GM18858 (cell line): ENCODE measurements at regions not wholly inside any gene's neighbourhood (a gene's known extent, or its start where the extent isn't known, plus 50 kb on each side); places are given as distances from the start of the nearest gene placed in this dataset.

ENCODE experiments used
- ATAC-seq: cut with Tn5 transposase; IDR thresholded peaks from one replicate; pipeline ENCODE4 v1.9.1; 2021; ENCODE audit not compliant: unreplicated experiment

DNA sequence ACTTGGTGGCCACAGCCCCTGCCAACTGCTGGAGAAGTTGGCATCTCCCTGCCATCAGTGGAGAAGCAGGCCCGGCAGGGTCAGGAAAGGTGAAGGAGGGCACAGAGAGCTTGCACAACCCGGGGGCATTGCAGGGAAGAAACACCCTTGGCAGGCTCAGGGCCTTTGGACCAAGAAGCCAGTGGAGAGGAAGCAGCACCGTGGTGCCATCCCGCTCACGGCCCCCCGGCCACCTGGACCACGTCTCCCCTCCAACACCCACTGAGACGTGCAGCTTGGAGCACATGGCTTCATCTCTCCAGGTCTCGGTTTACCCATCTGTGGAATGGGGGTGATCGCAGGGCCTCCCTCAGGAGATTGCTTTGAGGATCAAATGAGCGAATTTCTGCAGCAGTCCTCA is 158.1 kb downstream of the RBFOX3 start:
- no peak for ATAC-seq

DNA sequence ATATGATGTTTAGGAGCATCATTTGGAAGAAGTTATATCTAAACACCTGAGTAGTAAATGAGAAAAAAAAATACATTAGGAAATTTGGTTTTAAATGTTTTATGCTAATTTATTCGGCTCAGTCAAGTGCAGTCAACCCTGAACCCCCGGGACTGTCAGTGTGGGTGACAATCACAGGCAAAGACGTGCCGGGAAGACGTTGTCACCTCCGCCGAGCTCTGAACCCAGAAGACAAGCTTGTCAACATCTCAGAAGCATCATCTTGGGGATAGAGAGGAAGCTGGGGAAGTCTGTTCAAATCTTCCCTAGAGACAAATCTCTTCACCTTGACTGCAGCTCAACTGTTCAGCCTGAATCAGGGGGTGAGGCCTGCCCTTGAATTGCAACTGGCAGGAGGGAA is 159.7 kb downstream of the RBFOX3 start:
- no peak for ATAC-seq

DNA sequence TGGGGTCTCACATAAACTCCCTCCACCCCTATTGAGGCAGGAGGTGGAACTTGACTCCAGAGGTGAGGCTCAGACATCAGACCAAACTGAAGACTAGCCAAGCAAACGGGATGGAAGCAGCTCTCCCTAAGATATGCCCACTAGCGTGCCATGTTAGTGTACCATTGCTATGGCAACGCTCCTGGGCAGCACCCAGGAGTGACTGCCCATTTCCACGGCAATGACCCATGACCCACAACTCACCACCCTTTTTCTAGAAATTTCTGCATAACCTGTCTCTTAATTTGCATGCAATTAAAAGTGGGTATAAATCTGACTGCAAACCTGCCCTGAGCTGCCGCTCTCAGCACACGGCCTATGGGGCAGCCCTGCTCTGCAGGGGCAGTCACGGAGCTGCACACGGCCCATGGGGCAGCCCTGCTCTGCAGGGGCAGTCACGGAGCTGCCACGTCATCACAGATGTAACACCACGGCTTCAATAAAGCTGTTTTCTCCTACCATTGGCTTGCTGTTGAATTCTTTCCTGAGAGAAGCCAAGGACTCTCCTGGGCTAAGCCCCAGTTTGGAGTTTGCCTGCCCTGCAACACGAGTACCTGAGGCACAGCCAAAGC is 164.3 kb downstream of the RBFOX3 start:
- no peak for ATAC-seq

DNA sequence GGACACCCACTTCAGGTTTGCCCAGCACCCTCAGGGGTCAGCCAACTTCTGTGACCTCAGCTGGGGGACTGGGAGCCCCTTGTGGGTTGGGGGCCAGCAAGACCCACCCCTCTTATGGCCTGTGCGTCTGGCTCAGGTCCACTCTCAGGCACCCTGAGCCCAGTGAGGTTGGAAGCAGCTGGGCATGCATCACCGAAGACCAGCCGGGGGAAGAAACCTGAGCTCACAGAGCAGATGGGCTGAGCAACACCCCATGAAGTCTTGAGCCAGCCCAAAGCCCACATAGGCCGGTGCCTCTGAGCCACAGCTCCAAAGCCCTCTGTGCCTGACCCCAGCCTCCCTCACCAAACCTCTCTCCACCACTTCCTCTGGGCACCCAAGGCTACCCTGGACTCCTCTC is 166.7 kb downstream of the RBFOX3 start:
- ATAC-seq, result no peak

DNA sequence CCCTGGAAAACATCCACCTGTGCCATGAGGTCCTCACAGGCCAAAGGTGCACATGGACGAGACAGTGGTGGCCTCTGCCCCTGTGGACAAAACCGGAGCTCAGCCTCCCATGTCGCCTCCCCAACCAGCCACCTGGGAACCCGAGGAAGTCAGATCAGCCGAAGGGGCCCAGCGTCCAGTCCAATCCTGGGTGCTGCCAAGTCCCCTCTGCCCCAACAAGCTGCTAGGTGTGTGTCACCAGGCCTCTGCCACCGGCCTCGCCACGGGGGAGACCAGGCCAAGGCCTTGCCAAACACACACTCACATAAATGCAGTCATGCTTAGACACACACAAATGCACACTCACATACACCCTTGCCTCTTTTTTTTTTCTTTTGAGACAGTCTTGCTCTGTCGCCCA is 167.8 kb downstream of the RBFOX3 start:
- no peak for ATAC-seq

DNA sequence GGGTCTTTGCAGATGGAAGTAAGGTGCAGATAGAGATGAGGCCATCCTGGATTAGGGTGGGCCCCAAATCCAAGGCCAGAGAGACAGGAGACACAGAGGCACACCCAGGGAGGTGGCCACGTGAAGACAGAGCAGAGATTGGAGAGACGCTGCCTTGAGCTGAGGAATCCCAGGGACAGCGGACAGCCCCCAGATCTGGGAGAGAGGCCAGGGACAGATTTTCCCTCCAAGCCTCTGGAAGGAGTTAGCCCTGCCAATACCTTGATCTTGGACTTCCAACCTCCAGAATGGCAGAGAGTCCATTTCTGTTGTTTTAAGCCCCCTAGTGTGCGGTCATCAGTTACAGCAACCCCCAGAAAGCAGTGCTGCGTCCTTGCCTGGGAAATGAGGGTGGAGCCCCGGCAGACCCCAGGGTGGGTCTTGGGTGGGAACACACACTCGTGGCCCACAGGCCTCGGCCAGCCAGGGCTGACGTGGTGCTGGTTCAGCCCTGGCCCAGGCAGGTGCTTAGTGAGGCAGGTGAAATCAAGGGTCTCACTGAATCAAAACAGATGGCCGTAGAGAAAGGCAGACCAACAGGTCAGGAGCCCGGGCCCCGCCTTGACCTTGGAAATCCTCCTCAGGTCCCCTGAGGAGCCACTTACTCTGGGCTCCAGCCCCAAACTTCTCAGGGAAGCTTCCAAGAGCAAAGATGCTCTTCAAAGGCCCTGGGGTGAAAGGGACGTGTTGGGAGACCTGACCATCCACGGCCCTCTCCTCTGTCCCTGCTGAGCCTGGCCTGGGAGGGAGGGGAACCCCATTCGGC is 169.3 kb downstream of the RBFOX3 start:
- ATAC-seq, result no peak

DNA sequence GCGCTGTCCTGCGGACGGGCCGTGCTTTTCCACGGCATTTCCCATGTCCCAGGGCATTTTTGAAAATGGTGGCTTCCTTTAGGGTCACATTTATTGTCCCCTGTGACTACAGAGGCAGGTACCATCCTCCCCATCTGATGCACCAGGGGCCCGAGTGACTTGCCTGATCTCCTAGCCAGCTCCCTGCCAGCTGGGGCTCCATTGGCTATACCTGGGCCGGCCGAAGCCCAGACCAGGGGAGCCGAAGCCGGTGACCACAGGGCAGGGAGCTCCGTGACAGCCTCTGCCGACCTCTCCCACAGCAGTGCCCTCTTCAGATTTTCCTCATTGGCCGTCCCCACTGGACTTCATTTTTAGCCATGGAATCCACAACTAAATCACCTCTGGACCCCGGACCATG is 170.6 kb downstream of the RBFOX3 start:
- no peak for ATAC-seq

DNA sequence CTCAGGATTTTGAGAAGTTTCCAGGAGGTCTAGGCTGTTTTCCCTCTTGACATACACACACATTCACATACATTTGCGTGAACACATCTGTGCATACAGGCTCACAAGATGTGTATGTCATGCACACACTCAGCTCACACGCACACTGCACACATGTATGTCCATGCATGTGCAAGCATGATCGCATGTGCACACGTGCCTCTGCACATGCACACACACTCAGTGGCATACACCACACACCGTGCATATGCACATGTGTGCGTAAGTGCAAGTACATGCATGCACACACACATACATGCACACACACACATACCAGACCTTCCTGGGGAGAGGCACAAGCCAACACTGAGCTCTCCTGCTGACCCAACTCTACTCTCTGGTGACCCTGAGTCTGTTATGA is 171.4 kb downstream of the RBFOX3 start:
- ATAC-seq, result no peak

DNA sequence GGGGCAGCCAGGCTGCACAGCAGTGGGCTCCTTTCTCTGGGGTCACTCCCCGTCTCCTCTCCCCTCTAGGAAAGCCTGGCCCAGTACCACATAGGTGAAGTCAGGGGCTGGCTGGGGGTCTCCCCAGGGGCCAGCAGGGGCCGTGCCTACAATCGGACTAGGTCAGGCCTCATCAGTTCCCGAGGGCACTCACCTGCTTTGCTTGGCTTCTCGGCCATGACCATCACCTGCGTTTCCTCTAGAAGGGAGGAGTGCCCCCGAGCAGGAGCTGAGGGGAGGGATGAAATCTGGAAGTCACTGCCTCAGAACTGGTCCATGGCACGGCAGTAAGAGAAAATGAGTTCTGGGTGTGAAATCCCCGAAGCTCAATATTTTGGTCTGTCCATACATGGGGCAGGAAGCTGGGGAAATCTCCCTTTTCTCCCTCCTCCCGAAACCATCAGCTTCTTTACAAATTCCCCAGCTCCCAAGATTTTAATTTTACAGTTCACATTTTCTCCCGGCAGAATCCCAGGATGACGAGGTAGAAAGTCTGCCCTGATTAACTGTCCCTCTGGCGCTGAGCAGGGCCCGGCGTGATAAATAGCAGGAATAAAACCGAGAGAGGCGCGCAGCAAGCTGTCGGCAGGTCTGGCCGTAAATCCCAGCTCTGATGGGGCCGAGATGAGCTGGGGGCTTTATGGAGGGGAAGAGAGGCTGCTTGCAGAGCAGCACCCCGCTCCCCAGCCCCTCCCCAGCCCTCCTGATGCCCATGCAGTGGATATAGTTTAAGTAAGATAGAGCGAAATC is 172.1 kb downstream of the RBFOX3 start:
- no peak for ATAC-seq

DNA sequence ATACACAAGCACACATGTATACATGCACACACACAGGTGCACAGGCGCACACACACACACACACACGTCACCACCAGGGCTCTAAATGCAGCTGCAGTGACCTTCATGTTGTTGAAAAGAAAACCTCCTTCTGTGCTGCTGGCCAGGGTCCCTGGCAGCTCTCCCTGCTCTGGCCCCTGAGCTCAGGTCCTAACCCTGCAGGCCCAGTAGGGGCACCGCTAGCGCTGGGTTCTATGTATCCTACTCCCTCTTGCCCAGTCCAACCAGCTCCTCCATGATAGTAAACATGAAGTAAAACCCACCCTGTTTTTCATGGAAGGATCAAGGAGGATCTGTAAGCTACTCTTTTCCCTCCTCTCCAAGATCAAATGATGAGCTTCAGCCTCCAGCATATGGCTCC is 172.8 kb downstream of the RBFOX3 start:
- ATAC-seq, result no peak

DNA sequence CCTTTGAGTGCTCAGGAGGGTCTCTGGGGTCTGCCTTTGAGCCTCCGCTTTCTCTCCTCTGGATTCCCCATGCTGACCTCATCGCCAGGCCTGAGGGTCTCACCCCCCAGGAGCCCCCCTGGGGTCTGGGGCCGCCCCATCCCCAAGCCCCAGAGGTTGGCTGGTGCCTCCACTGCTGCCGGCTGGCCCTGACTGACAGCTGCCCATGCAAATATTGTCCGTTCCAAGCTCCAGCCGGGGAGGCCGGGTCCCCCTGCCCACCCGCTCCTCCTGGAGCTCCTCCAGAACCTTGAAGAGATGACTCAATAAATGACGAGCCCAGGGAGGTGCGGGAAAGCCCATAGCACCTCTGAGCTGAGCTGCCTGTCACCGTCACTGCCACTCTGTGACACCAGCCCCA is 173.8 kb downstream of the RBFOX3 start:
- no peak for ATAC-seq

DNA sequence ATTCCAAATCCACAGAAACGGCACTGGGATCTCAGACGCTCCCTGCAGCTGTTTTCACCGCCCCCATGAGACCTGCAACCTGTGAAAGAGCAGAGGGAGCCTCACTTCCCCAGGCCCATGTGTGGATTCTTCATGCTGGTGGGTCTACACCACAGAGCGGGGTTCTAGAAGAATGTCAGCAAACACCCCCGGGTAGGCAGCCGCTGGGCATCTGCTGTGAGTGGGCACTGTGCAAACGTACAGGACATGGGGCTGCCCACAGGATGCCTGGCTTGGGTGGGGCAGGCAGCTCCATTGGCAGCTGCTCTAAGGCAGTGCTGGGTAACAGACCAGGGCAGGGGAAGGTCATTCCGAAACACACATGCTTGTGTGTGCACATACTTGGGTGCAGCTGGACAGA is 174.9 kb downstream of the RBFOX3 start:
- no peak for ATAC-seq

DNA sequence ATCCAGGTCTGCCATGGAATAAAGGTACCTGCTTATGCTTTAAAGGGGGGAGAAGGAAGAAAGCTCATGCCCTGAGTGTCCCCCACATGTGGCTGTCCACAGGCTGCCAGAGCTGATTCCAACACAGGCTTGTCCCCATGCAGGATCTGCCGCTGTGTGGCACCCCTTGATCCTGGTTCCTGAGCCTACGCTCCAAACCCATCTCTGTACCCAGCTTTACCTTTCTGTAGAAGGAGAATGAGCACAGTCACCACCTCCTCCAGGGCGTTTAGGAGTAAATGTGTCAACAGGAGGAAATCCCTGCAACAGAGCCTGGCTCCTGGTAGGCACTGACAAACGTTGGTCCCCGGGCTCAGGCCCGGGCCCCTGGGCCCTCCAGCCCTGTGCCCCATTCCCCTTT is 175.6 kb downstream of the RBFOX3 start:
- no peak for ATAC-seq

DNA sequence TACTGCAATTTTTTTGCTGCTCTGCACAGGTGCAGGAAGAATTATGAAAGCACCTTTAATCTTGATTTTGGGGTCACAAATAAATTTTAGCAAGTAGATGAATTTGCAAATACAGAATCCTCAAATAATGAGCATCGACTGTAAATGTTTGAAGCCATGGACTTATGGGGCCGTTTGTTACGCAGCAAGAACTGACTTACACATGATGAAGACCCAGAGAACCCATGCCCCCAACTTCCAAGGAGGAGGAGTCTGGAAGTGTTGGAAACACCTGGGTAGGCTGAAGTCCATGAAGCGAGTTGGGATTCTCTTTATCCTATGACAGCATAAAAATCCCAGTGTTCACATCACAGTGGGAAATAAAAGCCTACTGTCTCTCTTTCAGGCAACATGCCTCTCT is 176.6 kb downstream of the RBFOX3 start:
- no peak for ATAC-seq

DNA sequence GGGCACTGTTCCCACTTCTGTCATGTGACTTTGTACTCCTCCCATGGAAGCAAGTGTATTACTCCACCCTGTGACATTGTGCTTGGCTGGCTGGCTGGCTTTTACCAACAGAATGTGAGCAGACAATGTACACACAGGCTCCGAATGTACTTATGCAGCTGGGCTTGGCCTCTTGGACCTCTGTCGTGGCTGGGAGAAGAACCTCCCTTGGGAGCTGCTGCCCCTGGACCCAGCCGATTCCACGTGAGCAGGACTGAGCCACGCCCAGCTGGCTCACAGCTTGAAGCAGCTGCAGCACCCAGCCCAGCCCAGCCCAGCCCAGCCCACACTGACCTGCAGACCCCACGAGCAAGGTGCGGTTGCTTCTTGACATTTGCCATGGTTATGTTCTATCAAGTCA is 177.5 kb downstream of the RBFOX3 start:
- no peak for ATAC-seq

DNA sequence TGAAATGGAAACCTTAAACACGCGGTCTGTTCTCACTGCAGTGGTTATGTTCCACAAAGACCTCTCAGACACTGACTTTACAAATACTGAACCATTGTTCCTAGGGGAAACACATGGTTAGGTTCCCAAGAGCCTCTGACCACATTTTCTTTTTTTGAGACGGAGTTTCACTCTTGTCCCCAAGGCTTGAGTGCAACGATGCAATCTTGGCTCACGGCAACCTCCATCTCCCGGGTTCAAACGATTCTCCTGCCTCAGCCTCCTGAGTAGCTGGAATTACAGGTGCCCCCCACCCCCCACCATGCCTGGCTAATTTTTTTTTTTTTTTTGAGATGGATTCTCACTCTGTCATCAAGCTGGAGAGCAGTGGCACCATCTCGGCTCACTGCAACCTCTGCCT is 179.7 kb downstream of the RBFOX3 start:
- no peak for ATAC-seq

DNA sequence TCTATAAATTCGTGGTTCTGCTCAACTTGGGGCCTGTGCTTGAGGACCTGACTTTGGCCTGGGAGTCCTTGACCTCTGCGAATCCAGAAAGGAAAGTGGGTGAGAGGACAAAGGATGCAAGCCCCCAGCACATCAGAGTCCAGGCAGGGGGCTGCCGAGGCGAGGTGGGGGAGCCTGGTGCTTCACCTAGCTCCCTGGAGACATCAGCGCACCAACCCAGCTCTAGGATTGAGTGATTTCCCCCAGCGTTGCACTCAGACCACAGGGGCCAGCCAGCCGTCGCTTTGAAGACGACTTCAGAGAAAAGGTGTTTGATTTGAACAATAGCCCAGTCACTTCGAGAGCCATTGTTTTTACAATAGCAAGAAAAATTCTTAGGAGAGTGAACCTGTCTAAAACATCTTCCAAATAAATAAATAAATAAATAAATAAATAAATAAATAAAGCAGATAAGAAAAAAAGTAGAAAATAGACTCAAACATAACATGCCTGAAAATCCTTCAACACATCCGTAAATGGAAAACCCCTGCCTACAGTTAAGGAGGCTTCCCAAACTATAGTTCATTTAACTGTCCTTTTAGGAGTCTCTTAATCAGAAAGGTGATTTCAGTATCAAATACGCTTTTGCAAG is 180.9 kb downstream of the RBFOX3 start:
- no peak for ATAC-seq

DNA sequence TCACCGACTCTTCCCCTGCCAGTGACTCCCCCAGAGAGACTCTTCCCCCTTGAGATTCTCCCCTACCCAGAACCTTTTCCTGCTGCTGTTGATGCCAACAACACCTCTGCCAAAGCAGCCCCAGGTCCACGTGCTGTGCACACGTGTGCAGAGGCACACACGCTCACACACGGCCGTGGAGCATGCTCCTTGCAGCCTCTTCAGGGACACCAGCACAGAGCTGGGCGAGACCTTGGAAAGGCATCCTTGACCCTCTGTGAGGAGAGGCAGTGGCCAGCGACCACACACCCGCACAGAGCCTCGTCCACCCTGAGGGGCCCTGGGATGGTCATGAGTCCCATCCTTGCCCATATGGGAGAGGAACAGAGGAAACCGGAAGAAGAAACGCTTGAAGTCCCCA is 181.9 kb downstream of the RBFOX3 start:
- no peak for ATAC-seq

DNA sequence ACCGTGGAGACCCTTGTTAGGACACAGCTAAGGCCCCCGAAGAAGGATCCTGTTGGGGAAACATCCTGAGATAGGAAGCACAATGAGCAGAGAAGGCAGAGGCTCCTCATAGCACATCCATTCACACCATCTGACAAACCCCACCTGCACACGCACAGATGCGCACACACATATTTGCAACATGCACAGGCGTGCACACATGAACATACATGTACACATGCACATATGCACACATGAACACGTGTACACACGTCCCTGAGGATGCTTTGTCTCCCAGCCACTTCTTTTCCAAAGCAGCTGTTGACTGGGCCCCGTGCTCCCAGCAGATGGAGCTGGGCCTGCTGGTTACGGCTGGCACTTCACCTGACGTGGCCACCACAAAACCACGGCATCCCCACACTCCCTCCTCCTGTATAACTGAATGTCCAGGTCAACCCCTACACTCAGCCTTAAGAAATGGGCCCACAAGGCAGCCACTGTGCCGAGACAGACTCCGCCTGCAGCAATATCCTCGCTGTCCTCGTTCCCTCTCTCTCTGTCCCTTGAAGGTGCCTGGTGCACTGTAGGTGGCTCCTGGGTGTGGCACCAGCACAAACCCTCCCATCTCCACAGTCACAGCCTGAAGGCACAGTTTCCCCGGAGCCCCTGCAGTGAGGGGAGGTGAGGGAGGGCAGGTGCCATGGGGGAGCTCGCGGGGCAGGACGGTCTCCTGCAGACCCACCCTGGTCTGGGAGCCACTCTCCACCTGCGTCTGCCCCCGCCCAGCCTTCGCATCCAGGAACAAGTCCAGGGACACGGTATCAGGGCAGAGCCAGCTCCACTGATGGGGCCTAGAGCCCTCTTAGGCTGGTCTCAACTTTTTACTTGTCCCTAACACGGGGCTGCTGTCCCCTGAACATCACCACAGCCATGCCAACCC is 183.0 kb downstream of the RBFOX3 start:
- ATAC-seq, result no peak

DNA sequence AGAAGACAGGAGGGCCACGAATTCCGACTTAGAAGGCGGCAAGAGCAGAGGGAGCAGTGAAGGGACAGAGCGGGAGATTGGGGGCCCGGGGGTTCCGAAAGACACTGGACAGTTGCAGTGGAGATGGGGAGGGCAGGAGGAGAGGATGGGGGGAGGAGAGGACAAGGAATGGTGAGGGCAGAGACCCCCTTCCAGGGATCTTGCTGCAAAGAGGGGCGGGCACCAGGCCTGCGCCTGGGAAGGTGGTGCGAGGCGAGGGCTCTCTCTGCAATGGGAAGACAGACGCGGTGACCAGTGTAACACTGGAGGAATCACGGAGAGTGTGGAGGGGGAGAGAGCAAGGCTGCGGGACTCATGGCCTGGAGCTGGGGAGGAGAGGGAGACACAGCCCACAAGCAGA is 185.2 kb downstream of the RBFOX3 start:
- no peak for ATAC-seq
